Omental fat pad (tissue), 3 donors: ENCODE measurements at regions not wholly inside any gene's neighbourhood (a gene's known extent, or its start where the extent isn't known, plus 50 kb on each side); places are given as distances from the start of the nearest gene placed in this dataset.

ENCODE experiments used
- ATAC-seq: fragments of 150-250 bp; one replicate; pipeline ENCODE4 v1.9.1; 2016; ENCODE audit warnings: mild to moderate bottlenecking, moderate library complexity; ENCODE audit not compliant: low FRiP score
- DNase-seq: peaks from one replicate; pipeline ENCODE4 v3.0.0-alpha.2; 2019; ENCODE audit warnings: low spot score
- TF ChIP-seq, protein P1 (sequence below), 3 donors: fragments of 450-650 bp; IDR thresholded peaks; one replicate each; pipeline ENCODE4 v1.5.1; 2016 to 2017; ENCODE audit warnings: antibody characterized with exemption in 3 of 3, mild to moderate bottlenecking in 3 of 3, moderate library complexity in 2 of 3

DNA sequence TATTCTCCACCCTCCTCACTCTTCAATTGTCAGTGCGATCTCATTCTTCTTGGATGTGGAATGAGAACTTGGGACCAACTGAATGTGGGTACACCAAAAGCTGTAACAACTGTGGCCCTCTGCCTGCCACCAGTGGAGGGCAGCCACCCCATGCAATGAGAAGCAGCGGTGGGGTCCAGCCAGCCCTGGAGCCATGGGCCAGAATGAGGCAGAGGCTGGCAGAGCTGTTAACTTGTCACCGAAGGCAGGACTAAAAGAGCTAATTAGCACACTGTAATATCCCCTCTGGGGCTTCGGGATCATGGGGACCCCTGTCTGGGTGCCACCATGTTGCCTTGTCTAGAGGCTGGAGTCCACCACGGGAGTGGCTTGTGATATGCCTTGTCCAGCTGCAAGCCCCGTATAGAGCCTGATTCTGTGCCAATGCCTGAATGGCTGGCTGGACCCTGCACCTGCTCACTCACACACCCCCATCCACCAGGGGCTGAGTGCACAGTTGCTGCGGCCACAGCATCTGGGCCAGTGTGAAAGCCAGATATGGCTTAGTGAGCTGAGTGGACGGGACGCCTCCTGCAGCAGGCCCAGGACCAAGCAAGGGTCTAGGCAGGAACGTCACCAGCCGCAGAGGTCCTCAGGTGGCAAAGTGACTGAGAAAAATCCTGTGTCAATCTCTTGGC, 680.5 kb downstream of the DSC3 start:
- ATAC-seq (no peak), DNase-seq (no peak)
- TF ChIP-seq, protein P1, sequence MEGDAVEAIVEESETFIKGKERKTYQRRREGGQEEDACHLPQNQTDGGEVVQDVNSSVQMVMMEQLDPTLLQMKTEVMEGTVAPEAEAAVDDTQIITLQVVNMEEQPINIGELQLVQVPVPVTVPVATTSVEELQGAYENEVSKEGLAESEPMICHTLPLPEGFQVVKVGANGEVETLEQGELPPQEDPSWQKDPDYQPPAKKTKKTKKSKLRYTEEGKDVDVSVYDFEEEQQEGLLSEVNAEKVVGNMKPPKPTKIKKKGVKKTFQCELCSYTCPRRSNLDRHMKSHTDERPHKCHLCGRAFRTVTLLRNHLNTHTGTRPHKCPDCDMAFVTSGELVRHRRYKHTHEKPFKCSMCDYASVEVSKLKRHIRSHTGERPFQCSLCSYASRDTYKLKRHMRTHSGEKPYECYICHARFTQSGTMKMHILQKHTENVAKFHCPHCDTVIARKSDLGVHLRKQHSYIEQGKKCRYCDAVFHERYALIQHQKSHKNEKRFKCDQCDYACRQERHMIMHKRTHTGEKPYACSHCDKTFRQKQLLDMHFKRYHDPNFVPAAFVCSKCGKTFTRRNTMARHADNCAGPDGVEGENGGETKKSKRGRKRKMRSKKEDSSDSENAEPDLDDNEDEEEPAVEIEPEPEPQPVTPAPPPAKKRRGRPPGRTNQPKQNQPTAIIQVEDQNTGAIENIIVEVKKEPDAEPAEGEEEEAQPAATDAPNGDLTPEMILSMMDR (IDR thresholded peaks at IDR 0.05), result no peak

DNA sequence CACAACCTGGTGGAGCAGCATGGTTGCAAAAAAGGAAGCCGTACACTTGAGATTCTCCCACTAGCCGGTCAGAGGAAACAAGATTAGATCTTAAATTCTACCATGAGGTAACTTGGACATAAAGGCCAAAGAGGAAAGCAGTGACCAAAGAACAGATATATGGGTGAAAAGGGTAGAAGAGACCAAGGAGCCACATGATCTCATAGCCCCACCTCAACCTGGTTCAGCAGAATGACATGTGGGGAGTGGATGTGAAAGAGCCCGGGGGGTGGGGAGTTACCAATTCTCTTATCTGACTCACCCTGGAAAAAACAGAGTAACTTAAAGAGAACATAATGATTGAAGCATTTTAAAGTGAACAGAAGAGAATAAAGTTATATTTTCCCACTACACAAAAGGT, 683.0 kb downstream of the DSC3 start:
- ATAC-seq (no peak), DNase-seq (no peak)
- TF ChIP-seq, protein P1 (IDR thresholded peaks at IDR 0.05), result no peak

DNA sequence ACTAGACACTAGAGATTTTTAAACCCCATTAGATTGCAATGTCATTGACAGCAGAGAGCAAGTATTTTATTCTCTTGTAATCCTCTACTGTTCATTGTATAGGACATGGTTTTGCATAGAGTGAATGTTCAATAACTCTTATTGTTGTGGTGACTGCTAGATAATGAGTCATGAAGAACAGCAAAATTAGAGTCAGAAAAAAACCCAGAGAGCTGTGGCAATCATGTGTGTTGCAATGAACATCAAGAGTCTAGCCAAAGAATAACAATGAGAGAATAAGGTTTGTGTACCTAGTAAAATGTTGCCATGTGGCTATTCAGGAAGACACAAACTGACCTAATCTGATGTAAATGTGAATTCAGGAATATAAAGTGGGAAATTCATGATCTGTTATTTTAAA, 684.0 kb downstream of the DSC3 start:
- TF ChIP-seq, protein P1 (IDR thresholded peaks at IDR 0.05), result no peak
- ATAC-seq, result no peak
- DNase-seq, result no peak

DNA sequence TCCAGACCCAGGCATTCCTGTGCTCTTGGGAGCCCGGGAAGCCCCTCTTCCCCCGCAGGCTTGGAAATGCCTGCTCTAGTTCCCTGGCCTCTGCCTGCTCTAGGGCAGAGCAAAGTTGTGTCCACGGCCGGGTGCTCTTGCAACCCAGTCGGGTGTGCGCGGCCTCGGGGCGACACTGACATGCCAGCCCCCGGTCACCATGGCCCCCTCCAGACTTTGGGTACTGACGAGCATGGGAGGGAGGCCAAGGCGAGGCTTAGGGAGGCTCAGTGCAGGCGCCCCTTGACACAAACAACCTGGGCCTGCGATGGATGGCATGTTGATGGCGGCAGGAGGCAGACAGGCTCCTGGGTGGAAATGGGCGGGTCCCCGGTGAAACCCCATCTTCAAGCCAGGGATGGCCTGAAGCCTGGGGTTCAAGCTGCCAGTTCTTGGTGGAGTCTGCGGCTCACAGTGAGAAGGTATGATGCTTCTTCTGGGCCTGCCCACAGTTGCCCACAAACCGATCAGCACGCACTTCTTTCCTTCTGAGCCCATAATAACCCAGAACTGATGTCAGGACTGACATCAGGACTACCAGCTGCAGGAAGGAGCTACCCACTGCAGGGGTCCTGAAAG, 689.9 kb downstream of the DSC3 start:
- DNase-seq (no peak), ATAC-seq (no peak)
- TF ChIP-seq, protein P1 (IDR thresholded peaks at IDR 0.05), result no peak

DNA sequence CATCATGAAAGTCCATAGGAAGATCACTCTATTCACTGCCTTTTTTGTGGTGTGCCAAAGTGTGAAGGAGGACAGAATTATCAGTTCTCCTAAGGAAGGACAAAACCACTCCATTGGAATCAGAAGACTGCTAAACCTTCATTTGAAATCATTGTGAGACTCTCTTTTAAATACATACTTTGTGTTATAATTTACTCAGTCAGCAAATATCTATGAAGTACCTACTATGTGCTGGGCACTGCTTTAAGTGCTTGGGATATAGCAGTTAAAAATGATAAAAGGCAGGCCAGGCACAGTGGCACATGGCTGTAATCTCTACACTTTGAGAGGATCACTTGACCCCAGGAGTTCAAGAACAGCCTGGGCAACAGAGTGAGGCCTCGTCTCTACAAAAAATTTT, 692.3 kb downstream of the DSC3 start:
- no peak for ATAC-seq
- no peak for DNase-seq
- TF ChIP-seq, protein P1 (IDR thresholded peaks at IDR 0.05), result no peak

DNA sequence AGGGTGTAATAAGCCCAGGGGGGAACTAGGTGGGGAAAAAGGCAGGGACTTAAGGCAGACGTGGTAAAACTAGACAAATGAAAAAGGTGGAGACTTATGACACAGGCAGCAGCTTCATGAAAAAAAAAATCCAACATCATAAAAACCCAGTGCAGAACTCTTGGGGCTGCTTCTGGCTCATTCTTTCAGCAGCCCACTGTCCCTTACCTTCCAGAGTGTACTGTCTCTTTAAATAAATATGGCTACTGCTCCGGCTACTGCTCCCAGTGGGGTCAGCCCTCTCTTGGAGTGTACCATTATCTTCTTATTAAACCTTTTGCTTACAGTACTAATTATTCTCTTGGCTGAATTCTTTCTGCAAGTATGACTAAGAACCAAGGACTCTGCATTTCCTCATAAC, 699.5 kb downstream of the DSC3 start:
- TF ChIP-seq, protein P1 (IDR thresholded peaks at IDR 0.05), result no peak
- DNase-seq (no peak), ATAC-seq (no peak)

DNA sequence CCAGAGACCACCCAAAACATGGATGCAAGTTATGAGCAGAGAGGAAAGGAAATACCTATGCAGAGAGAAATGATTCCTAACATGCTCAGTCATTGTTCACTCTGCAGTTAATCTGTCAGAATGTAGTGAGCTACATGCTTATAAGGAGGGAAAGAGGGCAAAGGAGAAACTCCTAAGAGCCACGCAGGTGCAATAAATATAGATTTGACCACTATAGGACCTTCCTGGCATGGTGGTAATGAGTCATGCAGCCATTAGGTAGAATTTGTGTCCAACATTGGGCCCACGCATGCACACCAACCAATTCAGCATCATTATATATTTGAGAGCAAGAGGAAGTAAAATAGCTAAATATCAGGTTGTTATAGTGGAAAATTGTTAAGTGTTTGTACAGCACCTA, 699.9 kb downstream of the DSC3 start:
- TF ChIP-seq, protein P1 (IDR thresholded peaks at IDR 0.05), result no peak
- DNase-seq (no peak), ATAC-seq (no peak)
